Transverse colon (tissue), 4 donors: ENCODE measurements at regions not wholly inside any gene's neighbourhood (a gene's known extent, or its start where the extent isn't known, plus 50 kb on each side); places are given as distances from the start of the nearest gene placed in this dataset.

Source experiments
- DNase-seq: peaks from one replicate; pipeline ENCODE4 v3.0.0-alpha.2; 2019
- H3K27ac ChIP-seq, 4 donors: fragments of 200-600 bp; sonication (generic); 2 replicates each; pipeline ENCODE4 v1.5.1; 2016 to 2018; ENCODE audit warnings: inconsistent platforms in 4 of 4
- H3K27me3 ChIP-seq: fragments of 200-600 bp; sonication (generic); 2 replicates; pipeline ENCODE4 v1.5.1; 2017; ENCODE audit warnings: inconsistent platforms
- H3K36me3 ChIP-seq, 4 donors: fragments of 200-600 bp; sonication (generic); 2 replicates each; pipeline ENCODE4 v1.5.1; 2017 to 2019; ENCODE audit warnings: inconsistent platforms in 4 of 4
- H3K4me1 ChIP-seq, 4 donors: fragments of 200-600 bp; sonication (generic); 2 replicates each; pipeline ENCODE4 v1.5.1; 2017 to 2020; ENCODE audit warnings: inconsistent platforms in 4 of 4
- H3K4me3 ChIP-seq, 4 donors: fragments of 200-600 bp; sonication (generic); 1 replicate in 1 of 4; 2 replicates in 3 of 4; pipeline versions ENCODE4 v1.5.1 to v1.6.1; 2017 to 2019; ENCODE audit warnings: inconsistent platforms in 4 of 4
- H3K9me3 ChIP-seq, 2 donors: fragments of 200-600 bp; sonication (generic); 2 replicates each; pipeline ENCODE4 v1.5.1; 2017 to 2019; ENCODE audit warnings: inconsistent platforms in 2 of 2
- CTCF ChIP-seq, 5 experiments: fragments of 200-600 bp in 3 of 5; fragments of 450-650 bp in 2 of 5; sonication (generic) in 3 of 5; IDR thresholded peaks; 1 replicate in 2 of 5; 2 replicates in 3 of 5; pipeline ENCODE4 v1.5.1; 2016 to 2017; ENCODE audit warnings: antibody characterized with exemption in 5 of 5, inconsistent platforms in 3 of 5, mild to moderate bottlenecking in 2 of 5, moderate library complexity in 1 of 5
- EP300 ChIP-seq: sonication (generic); formaldehyde crosslinking; IDR thresholded peaks from one replicate; pipeline ENCODE4 v1.6.1; 2017; ENCODE audit warnings: antibody characterized with exemption, low read depth
- POLR2A ChIP-seq: fragments of 450-650 bp; IDR thresholded peaks from one replicate; pipeline ENCODE4 v1.6.1; 2016; ENCODE audit warnings: antibody characterized with exemption, mild to moderate bottlenecking, moderate library complexity
- POLR2AphosphoS5 ChIP-seq, 3 donors: sonication (generic); formaldehyde crosslinking; IDR thresholded peaks; one replicate each; pipeline ENCODE4 v1.6.1; 2016; ENCODE audit warnings: antibody characterized with exemption in 3 of 3
- WGBS, 2 donors: methylation state at CpG; one replicate each; pipeline ENCODE4 v1.1.5; 2018; ENCODE audit warnings: low coverage in 1 of 2; 5-methylcytosine and 5-hydroxymethylcytosine counted together
- in situ Hi-C, 4 donors: fragments of 200-750 bp; cut with MboI; loops; one replicate each; pipeline versions ENCODE4 v1.15.0 to v1.15.1; 2017; ENCODE audit warnings: low sequenced_read_pairs in 3 of 4, low pct_ligation_motif_present in 1 of 4, low pct_unique_long_range_greater_than_20kb in 1 of 4
- intact Hi-C: fragments of 100-400 bp; cut with DNase I; formaldehyde crosslinking; loops from one replicate; pipeline ENCODE4 v1.15.1; 2023; ENCODE audit warnings: low total_unique reads

DNA sequence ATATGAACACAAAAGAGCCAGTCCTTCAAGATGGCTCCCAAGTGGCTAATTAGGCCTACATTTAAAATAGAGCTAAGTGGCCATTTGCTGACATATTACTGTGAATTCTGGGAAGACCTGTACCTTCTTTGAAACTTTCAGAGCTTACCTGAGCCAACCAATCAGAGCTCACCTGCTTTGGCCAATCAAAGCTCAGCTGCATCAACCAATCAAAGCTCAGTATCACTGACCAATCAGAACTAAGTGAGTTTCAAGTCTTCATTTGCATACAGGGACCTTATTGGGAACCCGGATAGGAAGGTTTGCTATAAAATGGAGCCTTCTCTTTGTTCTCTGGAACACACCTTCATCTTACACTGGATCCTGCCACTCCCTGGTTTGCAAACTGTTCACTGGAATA is 63.7 kb downstream of the FOXL1 start:
- H3K4me3 ChIP-seq, result no peak overlapping the region
- no peaks in the 10 kb centered on the region for H3K9me3 ChIP-seq
- H3K4me1 ChIP-seq, result no peaks in the 10 kb centered on the region
- no peak for DNase-seq
- in situ Hi-C loops, result no loop called here
- H3K36me3 ChIP-seq, result no peaks in the 10 kb centered on the region
- intact Hi-C loops, result no loop called here
- H3K27ac ChIP-seq, result no peak overlapping the region
- peaks cover 4% of the 10 kb centered on the region for H3K27me3 ChIP-seq
- TF ChIP-seq POLR2AphosphoS5 (IDR thresholded peaks at IDR 0.05) (no peak), EP300 (no peak)
- 40 to 61% methylated on average over 1 of the region's 1 CpG for WGBS, 2 donors

DNA sequence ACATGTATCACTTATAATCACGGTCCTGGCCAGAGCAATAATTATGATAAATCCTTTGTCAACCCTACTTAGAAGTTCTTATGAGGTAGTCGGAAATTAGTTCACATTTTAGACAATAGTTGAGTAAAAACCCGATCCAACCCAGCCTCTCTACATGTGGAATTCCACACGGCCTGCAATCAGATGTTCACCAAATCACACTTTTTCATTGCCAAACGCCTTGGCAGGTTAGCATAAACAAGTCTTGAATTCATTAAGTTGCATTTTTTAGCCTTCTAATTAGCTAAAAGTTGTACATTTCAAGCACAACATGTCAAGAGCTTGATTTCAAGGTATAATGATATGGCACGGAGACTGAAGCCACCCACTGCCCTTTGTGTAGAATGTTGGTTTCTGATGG is 65.3 kb downstream of the FOXL1 start:
- no peak for TF ChIP-seq POLR2A
- TF ChIP-seq POLR2AphosphoS5 (IDR thresholded peaks at IDR 0.05), result no peak
- TF ChIP-seq CTCF (IDR thresholded peaks at IDR 0.05), result no peak
- no peak for TF ChIP-seq EP300
- no peaks in the 10 kb centered on the region for H3K9me3 ChIP-seq
- H3K4me3 ChIP-seq, result no peak overlapping the region
- intact Hi-C loops (no loop called here), in situ Hi-C loops (no loop called here)
- DNase-seq, result no peak
- 46 to 64% methylated on average over 5 to 6 of the region's 6 CpGs for WGBS, 2 donors
- peaks cover 4% of the 10 kb centered on the region for H3K27me3 ChIP-seq
- no peaks in the 10 kb centered on the region for H3K36me3 ChIP-seq
- H3K4me1 ChIP-seq, result no peaks in the 10 kb centered on the region
- H3K27ac ChIP-seq, result no peak overlapping the region

DNA sequence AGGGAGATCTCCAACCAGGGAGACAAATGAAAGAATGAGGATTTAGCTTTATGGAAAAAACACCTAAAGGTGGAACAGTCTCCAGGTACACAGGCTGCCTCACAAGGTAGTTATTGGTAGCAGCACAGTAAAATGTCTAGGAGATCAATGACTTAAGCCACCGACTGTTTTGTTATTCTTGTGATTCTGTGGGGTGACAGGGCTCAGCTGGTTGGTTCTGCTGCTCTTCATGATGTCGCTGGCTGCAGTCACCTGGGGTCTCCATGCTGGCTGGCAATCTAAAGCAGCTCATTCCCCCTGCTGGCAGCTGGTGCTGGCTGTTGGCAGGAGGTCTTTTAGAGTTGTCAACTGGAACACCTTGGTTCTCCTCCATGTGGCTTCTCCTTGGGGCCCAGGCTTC is 69.2 kb downstream of the FOXL1 start:
- H3K27me3 ChIP-seq, result peaks cover 18% of the 10 kb centered on the region
- TF ChIP-seq CTCF (IDR thresholded peaks at IDR 0.05), result no peak
- no peak for TF ChIP-seq POLR2AphosphoS5 (IDR thresholded peaks at IDR 0.05)
- no peak for TF ChIP-seq EP300
- no peak for TF ChIP-seq POLR2A
- 91% methylated on average over 2 of the region's 2 CpGs; no CpG with 5 or more reads in 1 of the 2 donors for WGBS, 2 donors

DNA sequence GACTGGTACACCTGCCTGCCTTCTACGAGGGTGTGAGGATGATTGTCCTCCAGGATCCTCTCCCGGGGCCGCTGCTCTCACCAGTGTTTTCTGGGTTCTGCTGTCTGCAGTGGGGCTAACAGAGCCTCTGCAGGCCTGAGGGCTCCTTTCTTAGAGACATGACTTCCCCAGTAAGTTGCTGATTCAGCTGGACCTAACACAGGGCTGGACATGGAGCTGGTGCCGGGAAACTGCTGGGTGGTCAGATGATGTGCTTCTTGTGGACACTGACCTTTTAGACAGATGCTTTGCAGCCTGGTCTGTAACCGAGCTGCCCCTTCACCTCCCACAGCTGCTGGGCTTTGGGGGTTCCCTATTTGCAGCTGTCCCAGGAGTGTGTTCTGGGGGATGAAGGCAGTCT is 71.5 kb downstream of the FOXL1 start:
- WGBS, 2 donors, result 63% methylated on average over 5 of the region's 5 CpGs; no CpG with 5 or more reads in 1 of the 2 donors
- Histone ChIP-seq H3K36me3 (no peaks in the 10 kb centered on the region), H3K9me3 (no peaks in the 10 kb centered on the region), H3K27ac (no peak overlapping the region), H3K27me3 (peaks cover 36% of the 10 kb centered on the region), H3K4me3 (no peak overlapping the region), H3K4me1 (no peaks in the 10 kb centered on the region)
- DNase-seq, result no peak
- TF ChIP-seq EP300, result no peak
- TF ChIP-seq POLR2A, result no peak
- no peak for TF ChIP-seq POLR2AphosphoS5 (IDR thresholded peaks at IDR 0.05)
- TF ChIP-seq CTCF (IDR thresholded peaks at IDR 0.05), result no peak
- in situ Hi-C loops (no loop called here), intact Hi-C loops (no loop called here)

More for the DNA sequence above, 69.2 kb downstream of the FOXL1 start:
- intact Hi-C loops (no loop called here), in situ Hi-C loops (no loop called here)
- no peak overlapping the region for H3K4me3 ChIP-seq
- no peak overlapping the region for H3K27ac ChIP-seq
- H3K4me1 ChIP-seq, result no peaks in the 10 kb centered on the region
- no peaks in the 10 kb centered on the region for H3K9me3 ChIP-seq
- no peaks in the 10 kb centered on the region for H3K36me3 ChIP-seq
- DNase-seq, result no peak

- in situ Hi-C loops, result no loop called here
- H3K4me1 ChIP-seq, result no peaks in the 10 kb centered on the region
- TF ChIP-seq CTCF (IDR thresholded peaks at IDR 0.05) (no peak), POLR2A (no peak), EP300 (no peak), POLR2AphosphoS5 (IDR thresholded peaks at IDR 0.05) (no peak)
- WGBS, 2 donors, result 86 to 100% methylated on average over 1 to 9 of the region's 9 CpGs
- H3K36me3 ChIP-seq, result no peaks in the 10 kb centered on the region
- no peak overlapping the region for H3K27ac ChIP-seq
- intact Hi-C loops, result no loop called here
- H3K4me3 ChIP-seq, result no peak overlapping the region
- DNase-seq, result no peak
- H3K27me3 ChIP-seq, result peaks cover 41% of the 10 kb centered on the region
- H3K9me3 ChIP-seq, result no peaks in the 10 kb centered on the region
Observed at GRCh38 chr16:86651013-86651627, 72.8 kb downstream of the FOXL1 start.
